ENCODE measurements at regions not wholly inside any gene's neighbourhood (a gene's known extent, or its start where the extent isn't known, plus 50 kb on each side); places are given as distances from the start of the nearest gene placed in this dataset.

DNA sequence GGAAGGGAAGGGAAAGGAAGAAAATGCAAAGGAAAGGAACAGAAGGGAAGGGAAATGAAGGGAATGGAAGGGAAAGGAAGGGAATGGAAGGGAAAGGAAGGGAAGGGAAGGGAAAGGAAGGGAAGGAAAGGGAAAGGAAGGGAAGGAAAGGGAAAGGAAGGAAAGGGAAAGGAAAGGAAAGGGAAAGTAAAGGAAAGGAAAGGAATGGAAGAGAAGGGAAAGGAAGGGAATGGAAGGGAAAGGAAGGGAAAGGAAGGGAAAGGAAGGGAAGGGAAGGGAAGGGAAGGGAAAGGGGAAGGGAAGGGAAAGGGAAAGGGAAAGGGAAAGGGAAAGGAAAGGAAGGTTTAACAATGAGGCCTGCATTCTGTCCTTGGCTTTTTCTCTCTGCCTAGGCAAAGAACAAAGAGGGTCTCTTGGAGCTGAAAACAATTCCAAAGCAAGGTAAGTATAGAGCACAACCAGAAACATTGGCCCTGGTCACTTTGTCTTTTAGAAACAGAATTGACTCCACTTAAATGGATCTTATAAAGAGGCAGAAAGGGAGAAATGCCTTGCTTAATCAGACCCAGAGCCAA lies 525.9 kb upstream of the TMPO start:
- no peak for TF ChIP-seq GATA3 (IDR thresholded peaks at IDR 0.05; ENCODE audit: low read depth, low read length)
- TF ChIP-seq GATA2 (IDR thresholded peaks at IDR 0.05; ENCODE audit: low read depth, low read length) = no peak

DNA sequence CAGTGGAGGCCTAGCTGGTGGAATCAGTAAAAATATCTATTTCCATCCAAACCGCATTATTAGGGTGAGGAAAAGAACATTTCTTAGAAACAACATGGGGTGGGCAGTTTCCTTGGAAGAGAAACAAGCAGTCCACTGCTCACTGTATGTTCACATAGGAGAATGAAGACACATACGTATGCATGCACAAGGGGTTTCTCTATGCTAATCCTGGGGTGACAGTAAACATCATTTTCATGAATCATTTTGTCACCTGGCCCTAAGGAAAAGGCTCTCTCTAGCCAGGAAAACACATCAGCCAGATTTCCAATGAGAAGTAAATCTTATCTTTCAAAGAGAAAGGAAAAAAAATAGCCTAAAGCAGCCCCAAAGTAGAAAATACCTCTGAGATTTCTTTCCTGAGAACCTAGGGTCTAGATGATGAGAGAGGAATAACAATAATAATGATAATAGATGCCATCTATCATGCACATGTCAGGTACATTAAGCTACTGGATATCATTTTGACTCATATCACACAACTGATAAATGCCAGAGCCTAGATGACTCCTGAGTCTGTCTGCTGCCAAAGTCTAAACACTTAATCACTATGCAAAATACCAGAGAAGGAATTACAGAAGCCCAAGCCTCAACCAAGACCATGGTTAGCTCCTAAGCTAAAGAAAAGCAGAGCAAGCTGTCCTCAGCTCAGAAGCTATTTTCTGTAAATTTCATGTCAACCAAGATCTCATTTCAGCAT lies 520.5 kb upstream of the TMPO start:
- TF ChIP-seq GATA3 (IDR thresholded peaks at IDR 0.05; ENCODE audit: low read depth, low read length) (no peak), GATA2 (IDR thresholded peaks at IDR 0.05; ENCODE audit: low read depth, low read length) (no peak)

DNA sequence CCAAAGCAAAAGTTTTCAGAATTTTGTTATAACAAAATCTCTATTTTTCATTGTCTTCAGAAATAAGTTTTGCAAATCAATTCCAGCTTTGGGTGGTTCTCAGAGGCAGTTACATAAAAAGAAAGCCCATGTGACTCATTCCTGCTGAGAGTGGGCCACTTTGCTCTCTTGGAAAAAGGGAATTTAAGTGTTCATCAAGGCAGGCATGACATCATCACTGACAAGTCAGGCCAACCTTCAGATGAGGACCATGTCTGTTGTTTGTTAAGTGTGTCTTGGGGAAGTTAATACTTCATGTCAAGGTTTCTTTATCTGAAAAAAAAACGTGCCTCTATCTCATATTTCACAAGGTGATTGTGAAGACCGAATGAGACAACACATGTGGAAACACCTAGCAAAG lies 519.8 kb upstream of the TMPO start:
- TF ChIP-seq GATA3 (IDR thresholded peaks at IDR 0.05; ENCODE audit: low read depth, low read length) (no peak), GATA2 (IDR thresholded peaks at IDR 0.05; ENCODE audit: low read depth, low read length) (no peak)

DNA sequence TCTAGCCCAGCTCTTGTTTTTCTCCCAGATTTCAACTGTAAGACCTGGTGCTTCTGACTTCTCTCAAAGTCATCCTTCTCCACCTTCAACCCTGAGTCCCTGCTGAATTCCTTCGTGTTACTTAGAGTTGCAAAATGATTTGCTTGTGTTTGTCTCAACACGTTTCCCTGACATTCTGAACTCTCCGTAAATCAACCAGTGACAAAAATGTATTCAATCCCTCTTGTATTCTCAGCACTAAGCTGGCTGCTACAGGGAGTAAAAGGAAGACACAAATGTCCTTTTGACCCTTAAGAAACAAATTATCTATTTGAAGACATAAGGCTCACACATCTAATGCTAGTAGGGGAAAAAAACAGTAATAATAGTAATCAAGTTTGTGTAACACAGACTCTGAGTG lies 514.0 kb upstream of the TMPO start:
- TF ChIP-seq GATA2 (IDR thresholded peaks at IDR 0.05; ENCODE audit: low read depth, low read length) (no peak), GATA3 (IDR thresholded peaks at IDR 0.05; ENCODE audit: low read depth, low read length) (no peak)

DNA sequence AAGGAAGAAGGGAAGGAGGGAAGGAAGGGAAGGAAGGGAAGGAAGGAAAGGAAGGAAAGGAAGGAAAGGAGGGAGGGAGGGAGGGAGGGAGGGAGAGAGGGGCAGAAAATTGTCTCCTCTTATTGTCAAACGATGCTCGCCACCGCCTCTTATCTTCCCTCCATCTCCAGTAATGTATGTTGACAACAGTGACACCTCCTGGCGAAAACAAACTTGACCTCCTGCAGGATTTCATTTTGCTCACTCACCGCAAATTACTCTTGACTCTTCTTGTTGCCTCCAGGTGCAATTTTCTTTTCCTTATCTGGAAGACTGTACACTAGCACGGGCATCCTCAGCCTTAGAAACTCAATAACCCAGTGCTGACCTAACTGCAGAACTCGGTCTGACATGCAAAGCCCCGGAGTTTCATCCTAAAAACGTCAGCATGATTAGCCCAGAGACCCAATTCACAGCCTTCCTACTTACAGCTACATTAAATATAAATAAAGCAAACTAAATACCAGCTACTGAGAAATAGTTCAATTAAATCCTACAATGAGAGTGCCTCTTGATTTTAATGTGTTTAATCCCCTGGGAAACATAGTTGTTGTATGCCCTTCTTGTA lies 512.4 kb upstream of the TMPO start:
- peak; percentile 77 for TF ChIP-seq GATA3 (IDR thresholded peaks at IDR 0.05; ENCODE audit: low read depth, low read length)
- peak; percentile 94 for TF ChIP-seq GATA2 (IDR thresholded peaks at IDR 0.05; ENCODE audit: low read depth, low read length)

DNA sequence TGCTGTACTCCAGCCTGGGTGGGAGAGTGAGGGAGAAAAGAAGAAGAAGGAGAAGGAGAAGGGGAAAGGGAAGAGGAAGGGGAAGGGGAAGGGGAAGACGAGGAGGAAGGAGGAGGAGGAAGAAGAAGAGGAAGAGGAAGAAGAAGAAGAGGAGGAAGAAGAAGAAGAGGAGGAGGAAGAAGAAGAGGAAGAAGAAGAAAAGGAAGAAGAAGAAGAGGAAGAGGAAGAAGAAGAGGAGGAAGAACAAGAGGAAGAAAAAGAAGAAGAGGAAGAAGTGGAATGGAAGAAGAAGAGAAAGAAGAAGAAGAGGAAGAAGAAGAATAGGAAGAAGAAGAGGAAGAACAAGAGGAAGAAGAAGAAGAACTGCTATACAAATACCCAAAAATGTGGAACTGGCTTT lies 507.4 kb upstream of the TMPO start:
- TF ChIP-seq GATA2 (IDR thresholded peaks at IDR 0.05; ENCODE audit: low read depth, low read length) (no peak), GATA3 (IDR thresholded peaks at IDR 0.05; ENCODE audit: low read depth, low read length) (no peak)

DNA sequence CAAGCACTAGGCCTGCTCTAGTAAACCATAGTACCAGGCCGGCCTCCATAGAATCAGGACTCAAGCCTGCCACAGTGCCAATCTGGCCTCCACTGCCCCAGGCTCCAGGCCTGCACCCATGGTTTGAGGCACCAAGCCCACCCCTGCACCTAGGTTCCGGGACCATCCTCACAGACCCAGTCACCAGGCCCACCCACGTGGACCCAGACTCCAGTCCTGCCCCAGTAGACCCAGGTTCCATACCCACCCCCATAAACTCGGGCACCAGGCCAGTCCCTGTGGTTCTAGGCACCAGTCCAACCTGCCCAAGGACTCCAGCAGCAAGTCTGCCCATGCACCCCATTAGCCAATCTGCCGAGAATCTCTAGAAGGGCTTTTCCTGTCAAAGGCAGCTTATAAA lies 501.8 kb upstream of the TMPO start:
- TF ChIP-seq GATA3 (IDR thresholded peaks at IDR 0.05; ENCODE audit: low read depth, low read length) (no peak), GATA2 (IDR thresholded peaks at IDR 0.05; ENCODE audit: low read depth, low read length) (no peak)

DNA sequence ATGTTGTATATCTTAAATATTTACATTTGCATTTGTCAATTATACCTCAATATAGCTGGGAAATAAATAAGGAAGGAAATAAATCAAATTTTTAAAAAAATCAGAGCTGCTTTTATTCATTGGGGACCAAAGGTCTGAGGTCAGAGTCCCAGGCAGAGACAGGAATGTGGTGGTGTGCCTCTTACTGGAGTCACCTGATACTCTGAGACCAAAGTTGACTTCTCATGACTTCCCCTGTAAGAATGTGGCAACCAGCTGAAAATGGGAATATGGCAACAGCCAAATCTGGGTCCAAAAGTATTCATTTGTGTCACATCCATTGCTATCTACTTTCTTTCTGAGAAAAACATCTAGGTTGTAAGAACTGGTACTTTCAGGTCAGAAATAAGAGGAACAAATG lies 496.6 kb upstream of the TMPO start:
- no peak for TF ChIP-seq GATA2 (IDR thresholded peaks at IDR 0.05; ENCODE audit: low read depth, low read length)
- no peak for TF ChIP-seq GATA3 (IDR thresholded peaks at IDR 0.05; ENCODE audit: low read depth, low read length)

DNA sequence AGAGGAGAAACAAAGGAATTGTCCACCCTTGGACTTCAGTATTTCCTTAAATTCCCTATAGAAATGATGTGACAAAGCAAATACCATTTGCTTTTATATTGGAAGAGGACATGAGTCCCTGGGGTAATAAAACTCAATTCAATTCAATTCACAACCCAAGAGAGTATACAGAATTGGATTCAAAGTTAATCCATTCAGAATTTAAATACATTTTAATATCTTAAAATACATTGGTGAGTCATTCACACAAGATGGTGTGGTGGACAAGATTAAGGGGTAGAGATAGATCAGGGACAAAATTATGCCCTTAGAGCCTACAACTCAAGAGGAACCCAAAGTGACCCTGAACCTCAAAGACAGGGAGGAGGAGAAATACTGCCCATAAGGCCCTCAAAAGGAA lies 495.0 kb upstream of the TMPO start:
- TF ChIP-seq GATA2 (IDR thresholded peaks at IDR 0.05; ENCODE audit: low read depth, low read length) (no peak), GATA3 (IDR thresholded peaks at IDR 0.05; ENCODE audit: low read depth, low read length) (no peak)

DNA sequence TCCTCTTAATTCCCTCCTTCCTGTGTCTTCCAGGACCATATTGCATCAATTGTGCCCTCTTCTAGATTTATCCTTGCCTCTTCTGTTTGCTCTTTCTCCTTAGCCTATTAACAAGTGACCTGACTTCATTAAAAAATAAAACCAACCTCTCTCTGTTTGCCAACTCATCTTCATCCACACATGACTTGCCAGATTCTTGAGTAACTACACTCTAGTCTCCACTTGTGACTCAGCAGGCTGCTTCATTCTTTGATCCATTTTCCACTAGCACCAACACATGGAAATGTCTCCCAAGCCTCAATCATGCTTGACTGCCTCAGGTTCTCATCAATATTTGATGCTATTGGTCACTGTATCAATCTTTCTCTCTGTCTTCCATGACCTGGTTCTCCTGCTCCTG lies 492.4 kb upstream of the TMPO start:
- TF ChIP-seq GATA3 (IDR thresholded peaks at IDR 0.05; ENCODE audit: low read depth, low read length) (no peak), GATA2 (IDR thresholded peaks at IDR 0.05; ENCODE audit: low read depth, low read length) (no peak)

DNA sequence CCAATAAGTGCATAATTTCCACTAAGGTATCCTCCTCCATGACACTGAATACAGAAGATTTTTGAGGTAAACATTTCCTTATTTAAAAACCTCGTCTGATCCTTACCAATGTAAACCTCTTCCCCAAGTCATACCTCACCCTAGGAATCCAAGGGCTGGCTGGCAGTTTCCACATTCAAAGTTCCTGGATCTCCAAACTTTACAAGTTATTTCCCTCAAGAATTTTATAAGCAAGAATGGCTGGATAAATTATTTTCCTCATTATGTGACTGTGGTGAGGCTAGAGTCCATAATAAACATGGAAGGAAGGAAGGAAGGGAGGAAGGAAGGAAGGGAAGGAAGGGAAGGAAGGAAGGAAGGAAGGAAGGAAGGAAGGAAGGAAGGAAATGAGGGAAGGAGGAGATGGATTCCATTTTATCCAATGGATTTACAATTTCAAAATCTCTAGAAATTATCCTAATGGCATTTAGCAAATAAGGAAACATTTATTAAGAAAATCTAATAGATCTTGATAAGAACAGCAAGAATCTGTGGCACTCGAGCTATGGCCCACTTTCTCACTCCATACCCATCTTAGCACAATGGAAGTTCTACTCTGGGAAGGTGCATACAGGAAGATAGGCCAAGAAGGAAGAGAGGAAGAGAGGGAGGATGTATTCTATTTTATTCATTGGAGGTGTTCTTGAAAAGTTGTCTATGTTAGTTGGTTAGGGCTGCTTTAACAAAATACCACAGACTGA lies 477.8 kb upstream of the TMPO start:
- TF ChIP-seq GATA2 (IDR thresholded peaks at IDR 0.05; ENCODE audit: low read depth, low read length) (no peak), GATA3 (IDR thresholded peaks at IDR 0.05; ENCODE audit: low read depth, low read length) (no peak)

DNA sequence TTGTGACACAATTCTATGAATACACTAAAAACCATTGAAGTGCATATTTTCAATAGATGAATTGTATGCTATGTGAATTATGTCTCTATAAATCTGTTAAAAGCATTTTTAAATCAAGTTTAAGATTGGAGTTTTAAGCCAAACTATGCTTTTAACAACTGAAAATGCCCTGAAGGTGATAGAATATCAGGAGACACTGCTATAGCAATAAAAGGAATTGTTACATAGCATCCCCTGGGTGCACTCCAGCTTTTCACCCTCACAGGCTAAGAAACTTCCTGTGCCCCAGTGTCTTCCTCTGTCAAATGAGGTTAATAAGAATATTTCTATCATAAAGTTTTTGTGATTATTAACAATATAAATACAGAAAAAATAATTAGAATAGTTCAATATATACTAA lies 472.7 kb upstream of the TMPO start:
- no peak for TF ChIP-seq GATA3 (IDR thresholded peaks at IDR 0.05; ENCODE audit: low read depth, low read length)
- no peak for TF ChIP-seq GATA2 (IDR thresholded peaks at IDR 0.05; ENCODE audit: low read depth, low read length)

DNA sequence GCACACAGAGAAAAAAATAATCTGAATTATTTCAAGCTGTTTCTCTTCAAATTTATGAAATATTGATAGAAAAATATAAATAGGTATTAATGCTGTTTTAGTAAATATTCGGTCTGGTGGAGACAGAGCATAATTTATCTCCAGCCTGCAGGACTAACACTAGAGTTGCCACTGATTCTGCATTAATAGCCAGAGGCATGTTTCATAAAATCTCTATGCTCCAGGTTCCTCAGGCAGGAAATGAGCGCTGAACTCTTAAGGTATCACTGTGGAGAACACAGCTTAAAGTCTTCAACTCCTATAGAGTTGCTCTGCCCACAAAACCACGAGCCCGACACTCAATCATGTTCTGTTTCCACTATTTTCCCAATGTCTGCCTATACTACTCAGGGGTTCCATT lies 470.0 kb upstream of the TMPO start:
- no peak for TF ChIP-seq GATA3 (IDR thresholded peaks at IDR 0.05; ENCODE audit: low read depth, low read length)
- no peak for TF ChIP-seq GATA2 (IDR thresholded peaks at IDR 0.05; ENCODE audit: low read depth, low read length)

DNA sequence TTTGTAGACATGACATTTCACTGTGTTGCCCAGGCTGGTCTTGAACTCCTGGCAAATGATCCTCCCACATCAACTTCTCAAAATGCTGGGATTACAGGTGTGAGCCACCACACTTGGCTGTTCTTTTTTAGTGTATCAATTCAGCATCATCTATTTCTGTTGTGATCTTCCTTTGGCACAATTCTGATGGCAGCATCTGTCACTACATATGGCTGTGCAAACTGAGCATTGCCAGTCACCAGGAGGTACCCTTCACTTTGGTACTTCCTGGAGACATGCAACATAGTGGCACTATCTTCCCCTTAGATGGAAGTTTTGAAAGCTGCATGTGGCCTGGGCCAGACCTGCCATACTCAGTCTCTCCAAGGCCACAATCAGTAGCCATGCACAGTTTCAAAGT lies 467.1 kb upstream of the TMPO start:
- TF ChIP-seq GATA2 (IDR thresholded peaks at IDR 0.05; ENCODE audit: low read depth, low read length) (no peak), GATA3 (IDR thresholded peaks at IDR 0.05; ENCODE audit: low read depth, low read length) (no peak)

Data from SH-SY5Y (cell line).